GM12892 (cell line): ENCODE measurements at regions not wholly inside any gene's neighbourhood (a gene's known extent, or its start where the extent isn't known, plus 50 kb on each side); places are given as distances from the start of the nearest gene placed in this dataset.

Experiments used
- POLR2A ChIP-seq: IDR thresholded peaks from 2 replicates; pipeline ENCODE4 v1.6.1; 2011; ENCODE audit warnings: low read depth, low read length, control low read depth
- POLR2AphosphoS5 ChIP-seq: IDR thresholded peaks from 2 replicates; pipeline ENCODE4 v1.6.1; 2011; ENCODE audit warnings: low read depth, low read length, control low read depth
- TAF1 ChIP-seq: IDR thresholded peaks from 2 replicates; pipeline ENCODE4 v1.6.1; 2011; ENCODE audit warnings: low read depth, mild to moderate bottlenecking, control low read depth, low read length, borderline replicate concordance

- TF ChIP-seq POLR2AphosphoS5 (no peak), POLR2A (no peak), TAF1 (no peak)
Observed at GRCh38 chr10:125227546-125227945, 67.2 kb upstream of the CTBP2 start.
